ENCODE measurements at regions not wholly inside any gene's neighbourhood (a gene's known extent, or its start where the extent isn't known, plus 50 kb on each side); places are given as distances from the start of the nearest gene placed in this dataset.
"Not testable (repeated sequence)": the region's sequence is repeated elsewhere in the genome, so short reads cannot be mapped to it uniquely, and the experiment has no call there.

DNA sequence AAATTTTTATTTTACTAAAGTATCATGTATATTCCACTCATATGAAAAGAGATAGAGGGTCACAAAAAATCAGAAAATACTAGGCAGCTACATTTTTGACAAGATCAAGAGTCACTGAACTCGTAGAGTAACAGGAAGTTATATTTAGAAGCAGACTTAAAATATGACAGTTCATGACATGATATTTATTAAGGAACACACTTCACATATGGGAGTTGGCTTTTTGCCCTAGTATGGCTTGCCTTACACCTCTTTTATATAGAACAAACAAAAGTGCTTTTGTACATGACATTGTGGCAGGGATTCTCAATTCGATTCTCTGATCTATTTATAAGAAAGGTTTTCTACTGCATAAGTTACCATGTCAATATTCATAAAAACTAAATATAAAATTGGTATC is 80.1 kb upstream of the GBE1 start:
- no peaks in the 10 kb centered on the region for H3K27me3 ChIP-seq
- no peak overlapping the region for H3K4me3 ChIP-seq
- H3K9me3 ChIP-seq: no peaks in the 10 kb centered on the region
- peaks cover 3% of the 10 kb centered on the region for H3K4me1 ChIP-seq
- no peak for ATAC-seq
- no peak overlapping the region for H3K27ac ChIP-seq
- TF ChIP-seq, protein P1, sequence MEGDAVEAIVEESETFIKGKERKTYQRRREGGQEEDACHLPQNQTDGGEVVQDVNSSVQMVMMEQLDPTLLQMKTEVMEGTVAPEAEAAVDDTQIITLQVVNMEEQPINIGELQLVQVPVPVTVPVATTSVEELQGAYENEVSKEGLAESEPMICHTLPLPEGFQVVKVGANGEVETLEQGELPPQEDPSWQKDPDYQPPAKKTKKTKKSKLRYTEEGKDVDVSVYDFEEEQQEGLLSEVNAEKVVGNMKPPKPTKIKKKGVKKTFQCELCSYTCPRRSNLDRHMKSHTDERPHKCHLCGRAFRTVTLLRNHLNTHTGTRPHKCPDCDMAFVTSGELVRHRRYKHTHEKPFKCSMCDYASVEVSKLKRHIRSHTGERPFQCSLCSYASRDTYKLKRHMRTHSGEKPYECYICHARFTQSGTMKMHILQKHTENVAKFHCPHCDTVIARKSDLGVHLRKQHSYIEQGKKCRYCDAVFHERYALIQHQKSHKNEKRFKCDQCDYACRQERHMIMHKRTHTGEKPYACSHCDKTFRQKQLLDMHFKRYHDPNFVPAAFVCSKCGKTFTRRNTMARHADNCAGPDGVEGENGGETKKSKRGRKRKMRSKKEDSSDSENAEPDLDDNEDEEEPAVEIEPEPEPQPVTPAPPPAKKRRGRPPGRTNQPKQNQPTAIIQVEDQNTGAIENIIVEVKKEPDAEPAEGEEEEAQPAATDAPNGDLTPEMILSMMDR (IDR thresholded peaks at IDR 0.05): no peak
- intact Hi-C loops (cut with DNase I): no loop called here
- DNase-seq: no peak
- no peaks in the 10 kb centered on the region for H3K36me3 ChIP-seq

DNA sequence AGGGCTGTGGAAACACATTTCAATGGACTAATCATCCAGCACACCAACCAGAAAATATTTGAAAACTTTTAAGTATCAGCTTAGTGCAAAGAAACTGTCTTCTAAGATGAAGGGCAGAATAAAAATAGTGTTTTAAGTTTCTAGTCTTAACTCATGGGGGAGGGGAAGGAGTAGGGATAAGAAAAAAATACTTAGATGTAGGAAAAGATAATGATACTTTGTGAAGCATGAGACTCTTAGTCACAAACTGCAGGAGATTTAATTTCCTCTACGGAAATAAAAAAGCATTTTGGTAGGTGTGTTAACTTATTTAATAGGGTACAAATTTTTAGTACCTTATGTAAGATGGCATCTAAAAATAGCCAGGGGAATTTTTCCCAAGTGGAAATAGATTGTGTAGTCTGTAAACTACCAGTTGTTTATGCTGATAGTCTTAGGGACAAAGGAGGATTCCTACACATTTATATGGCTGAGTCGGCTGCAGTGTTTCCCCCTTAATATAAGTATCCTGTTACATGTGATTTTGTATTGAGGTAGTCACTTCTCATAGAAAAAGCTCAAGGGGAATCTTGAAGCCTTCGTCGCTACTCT is 78.2 kb upstream of the GBE1 start:
- DNase-seq (no peak), ATAC-seq (no peak)
- intact Hi-C loops (cut with DNase I): no loop called here
- peaks cover 3% of the 10 kb centered on the region for H3K4me1 ChIP-seq
- TF ChIP-seq, protein P1 (IDR thresholded peaks at IDR 0.05): no peak
- H3K27ac ChIP-seq: no peak overlapping the region
- H3K4me3 ChIP-seq: no peak overlapping the region
- no peaks in the 10 kb centered on the region for H3K27me3 ChIP-seq
- no peaks in the 10 kb centered on the region for H3K36me3 ChIP-seq
- no peaks in the 10 kb centered on the region for H3K9me3 ChIP-seq

DNA sequence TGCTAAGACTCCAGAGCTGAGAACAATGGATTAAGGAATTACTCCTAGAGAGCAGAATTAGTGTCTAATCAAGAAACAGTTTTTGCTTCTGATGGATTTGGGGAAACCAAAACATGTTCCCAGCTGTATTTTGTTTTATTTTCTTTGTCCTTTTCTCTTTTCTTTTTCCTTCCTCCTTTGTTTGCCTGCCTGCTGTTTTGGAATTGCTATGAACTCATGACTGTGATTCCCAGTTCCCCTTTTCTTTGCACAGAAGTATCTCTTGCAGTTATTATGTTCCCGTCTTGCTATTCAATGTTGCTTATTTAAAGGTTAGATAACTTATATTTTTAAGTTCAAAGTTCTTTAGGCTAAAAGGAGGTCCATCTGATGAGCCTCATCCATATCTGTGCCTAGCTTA is 77.0 kb upstream of the GBE1 start:
- Histone ChIP-seq H3K27me3 (no peaks in the 10 kb centered on the region), H3K4me1 (peaks cover 3% of the 10 kb centered on the region), H3K36me3 (no peaks in the 10 kb centered on the region), H3K27ac (no peak overlapping the region), H3K4me3 (no peak overlapping the region), H3K9me3 (no peaks in the 10 kb centered on the region)
- TF ChIP-seq, protein P1 (IDR thresholded peaks at IDR 0.05): no peak
- no peak for DNase-seq
- intact Hi-C loops (cut with DNase I): no loop called here
- ATAC-seq: peak; percentile 41

DNA sequence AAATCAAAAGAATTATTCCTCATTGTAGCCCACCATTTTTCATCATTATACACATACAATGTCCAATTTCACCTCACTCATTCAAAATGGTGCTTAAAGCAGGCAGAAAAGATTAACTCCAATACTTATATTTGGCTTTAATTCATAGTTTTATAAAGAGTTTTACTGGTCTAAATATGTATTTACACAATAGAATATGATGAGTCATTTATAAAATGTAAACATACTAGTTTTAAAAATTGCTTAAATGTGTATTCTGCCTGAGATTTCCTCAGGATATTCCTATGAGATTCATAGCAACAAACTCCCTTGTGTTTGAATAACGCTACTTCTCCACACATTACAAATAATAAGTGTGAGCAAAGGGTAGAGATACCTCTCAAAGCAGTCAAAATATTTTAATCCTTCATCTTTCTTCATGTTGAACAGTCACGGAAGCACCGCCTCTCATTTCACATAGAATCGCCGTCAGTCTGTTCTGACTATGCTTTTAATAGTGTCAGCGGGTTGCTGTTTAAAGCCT is 75.7 kb upstream of the GBE1 start:
- Histone ChIP-seq H3K4me1 (peaks cover 3% of the 10 kb centered on the region), H3K36me3 (no peaks in the 10 kb centered on the region), H3K9me3 (no peaks in the 10 kb centered on the region), H3K27me3 (no peaks in the 10 kb centered on the region), H3K4me3 (no peak overlapping the region), H3K27ac (no peak overlapping the region)
- TF ChIP-seq, protein P1 (IDR thresholded peaks at IDR 0.05): no peak
- ATAC-seq (no peak), DNase-seq (no peak)
- intact Hi-C loops (cut with DNase I): no loop called here

DNA sequence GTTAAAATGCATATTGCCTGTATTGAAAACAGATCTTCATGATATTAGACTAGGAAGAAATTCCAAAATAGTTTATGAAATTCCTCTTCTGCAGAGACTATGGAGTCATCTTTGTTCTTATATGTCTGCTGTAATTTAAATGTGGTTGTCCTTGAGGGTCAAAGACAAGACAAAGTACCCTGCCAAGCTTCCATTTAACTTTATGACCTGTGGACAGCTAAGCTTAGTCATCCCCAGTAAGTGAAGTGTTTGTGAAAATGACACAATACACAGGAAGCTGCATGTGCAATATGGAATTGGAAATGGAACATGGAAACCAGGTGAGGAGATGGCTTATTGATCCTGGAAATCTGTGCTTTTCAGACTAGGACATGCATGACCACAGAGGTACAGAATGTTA is 68.5 kb upstream of the GBE1 start:
- DNase-seq (no peak), ATAC-seq (no peak)
- intact Hi-C loops (cut with DNase I): no loop called here
- H3K36me3 ChIP-seq: no peaks in the 10 kb centered on the region
- H3K4me3 ChIP-seq: no peak overlapping the region
- no peaks in the 10 kb centered on the region for H3K9me3 ChIP-seq
- H3K27me3 ChIP-seq: no peaks in the 10 kb centered on the region
- H3K27ac ChIP-seq: no peak overlapping the region
- TF ChIP-seq, protein P1 (IDR thresholded peaks at IDR 0.05): no peak
- H3K4me1 ChIP-seq: no peaks in the 10 kb centered on the region

DNA sequence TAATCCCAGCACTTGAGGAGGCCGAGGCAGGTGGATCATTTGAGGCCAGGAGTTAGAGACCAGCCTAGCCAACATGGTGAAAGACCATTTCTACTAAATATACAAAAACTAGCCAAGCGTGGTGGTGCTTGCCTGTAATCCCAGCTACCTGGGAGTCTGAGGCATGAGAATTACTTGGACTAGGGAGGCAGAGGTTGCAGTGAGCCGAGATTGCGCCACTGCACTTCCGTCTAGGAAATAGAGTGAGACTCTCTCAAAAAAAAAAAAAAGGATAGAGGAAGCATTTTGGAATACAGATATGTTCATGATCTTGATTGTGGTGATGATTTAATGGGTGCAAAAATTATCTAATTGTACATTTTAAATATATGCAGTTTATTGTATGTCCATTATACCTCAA is 67.8 kb upstream of the GBE1 start:
- H3K4me3 ChIP-seq; H3K9me3 ChIP-seq; intact Hi-C loops (cut with DNase I); H3K27ac ChIP-seq; DNase-seq; H3K36me3 ChIP-seq; H3K4me1 ChIP-seq; ATAC-seq; H3K27me3 ChIP-seq: not testable (repeated sequence)
